Body of pancreas (tissue), 4 donors: ENCODE measurements at regions not wholly inside any gene's neighbourhood (a gene's known extent, or its start where the extent isn't known, plus 50 kb on each side); places are given as distances from the start of the nearest gene placed in this dataset.

Experiments used
- CTCF ChIP-seq, 7 experiments: fragments of 450-650 bp in 4 of 7; fragments of 200-600 bp in 3 of 7; sonication (generic) in 3 of 7; IDR thresholded peaks; one replicate each; pipeline ENCODE4 v1.5.1; 2016 to 2019; ENCODE audit warnings: antibody characterized with exemption in 7 of 7
- POLR2A ChIP-seq, 3 donors: fragments of 450-650 bp; IDR thresholded peaks; one replicate each; pipeline ENCODE4 v1.6.1; 2016; ENCODE audit warnings: antibody characterized with exemption in 3 of 3, mild to moderate bottlenecking in 2 of 3

DNA sequence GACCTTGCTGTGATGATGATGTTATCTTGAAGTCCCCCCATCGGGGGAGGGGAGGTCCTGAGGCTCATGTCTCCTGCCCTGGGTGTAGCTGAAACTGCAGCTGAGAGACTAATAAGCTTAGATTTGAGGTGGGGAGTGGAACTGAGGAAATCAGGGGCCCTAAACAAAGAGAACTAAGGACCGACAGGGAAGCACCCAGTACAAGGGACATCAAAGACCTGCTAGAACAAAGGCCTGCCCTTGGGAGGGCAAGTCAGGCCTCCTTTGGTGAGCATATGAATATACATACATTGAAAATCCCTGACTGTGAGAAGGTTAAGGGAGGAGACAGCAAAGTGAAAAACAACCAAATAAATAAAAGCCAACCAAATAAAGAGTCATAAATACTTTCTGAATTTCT is 1132.5 kb upstream of the CELF4 start:
- no peak for TF ChIP-seq CTCF (IDR thresholded peaks at IDR 0.05)
- TF ChIP-seq POLR2A (IDR thresholded peaks at IDR 0.05), result no peak
